AG09319 (cell line): ENCODE measurements at regions not wholly inside any gene's neighbourhood (a gene's known extent, or its start where the extent isn't known, plus 50 kb on each side); places are given as distances from the start of the nearest gene placed in this dataset.

Experiments used
- DNase-seq: peaks from one replicate; pipeline ENCODE4 v3.0.0-alpha.2; 2010; ENCODE audit warnings: low read depth; ENCODE audit errors: extremely low read depth
- TF ChIP-seq, protein P1 (sequence below): IDR thresholded peaks from 2 replicates; pipeline ENCODE4 v1.5.1; 2011; ENCODE audit warnings: low read depth, mild to moderate bottlenecking, inconsistent platforms, low read length, moderate library complexity

DNA sequence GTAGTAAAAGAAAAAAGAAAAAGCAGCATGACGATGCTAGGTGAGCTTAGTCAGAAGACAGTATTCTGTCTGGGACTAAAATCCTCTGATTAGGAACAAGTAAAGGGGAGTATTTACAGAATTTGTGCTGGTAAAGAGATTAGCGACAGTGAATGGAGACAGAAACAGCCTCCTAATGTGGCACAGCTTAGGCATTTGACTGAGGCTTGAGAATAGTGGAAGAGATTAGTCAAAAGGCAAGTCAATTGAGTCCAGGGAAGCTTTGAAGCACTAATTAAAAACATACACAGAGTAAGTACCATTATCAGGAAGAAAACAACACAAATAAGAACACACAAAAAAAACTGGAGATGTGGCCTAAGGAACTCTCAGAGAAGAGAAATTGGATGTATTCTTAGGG is 131.9 kb upstream of the CLEC14A start:
- TF ChIP-seq, protein P1, sequence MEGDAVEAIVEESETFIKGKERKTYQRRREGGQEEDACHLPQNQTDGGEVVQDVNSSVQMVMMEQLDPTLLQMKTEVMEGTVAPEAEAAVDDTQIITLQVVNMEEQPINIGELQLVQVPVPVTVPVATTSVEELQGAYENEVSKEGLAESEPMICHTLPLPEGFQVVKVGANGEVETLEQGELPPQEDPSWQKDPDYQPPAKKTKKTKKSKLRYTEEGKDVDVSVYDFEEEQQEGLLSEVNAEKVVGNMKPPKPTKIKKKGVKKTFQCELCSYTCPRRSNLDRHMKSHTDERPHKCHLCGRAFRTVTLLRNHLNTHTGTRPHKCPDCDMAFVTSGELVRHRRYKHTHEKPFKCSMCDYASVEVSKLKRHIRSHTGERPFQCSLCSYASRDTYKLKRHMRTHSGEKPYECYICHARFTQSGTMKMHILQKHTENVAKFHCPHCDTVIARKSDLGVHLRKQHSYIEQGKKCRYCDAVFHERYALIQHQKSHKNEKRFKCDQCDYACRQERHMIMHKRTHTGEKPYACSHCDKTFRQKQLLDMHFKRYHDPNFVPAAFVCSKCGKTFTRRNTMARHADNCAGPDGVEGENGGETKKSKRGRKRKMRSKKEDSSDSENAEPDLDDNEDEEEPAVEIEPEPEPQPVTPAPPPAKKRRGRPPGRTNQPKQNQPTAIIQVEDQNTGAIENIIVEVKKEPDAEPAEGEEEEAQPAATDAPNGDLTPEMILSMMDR: no peak
- DNase-seq: no peak

- no peak for DNase-seq
- TF ChIP-seq, protein P1: no peak
Measured at GRCh38 chr14:38385836-38386235, 129.9 kb upstream of the CLEC14A start.

DNA sequence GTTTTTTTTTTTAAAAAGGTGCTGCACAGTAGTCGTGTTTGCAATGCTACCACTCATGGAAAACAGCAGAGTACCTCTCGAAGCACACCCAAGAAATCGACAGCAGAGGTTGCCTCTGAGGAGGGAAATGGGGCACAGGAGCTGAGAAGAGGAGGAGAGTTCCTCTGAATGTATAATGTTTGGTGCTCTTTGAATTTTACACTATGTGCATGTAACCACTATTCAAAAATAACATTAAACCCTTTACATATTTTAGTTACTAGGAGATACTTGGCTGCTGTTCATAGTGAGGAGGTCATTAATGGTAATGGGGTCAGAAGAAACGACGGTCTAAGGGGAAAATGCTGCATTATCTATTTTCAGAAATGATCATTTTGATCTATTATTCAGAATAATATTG is 129.4 kb upstream of the CLEC14A start:
- TF ChIP-seq, protein P1: no peak
- DNase-seq: no peak

- TF ChIP-seq, protein P1: no peak
- no peak for DNase-seq
Measured at GRCh38 chr14:38384741-38385140, 128.8 kb upstream of the CLEC14A start.

DNA sequence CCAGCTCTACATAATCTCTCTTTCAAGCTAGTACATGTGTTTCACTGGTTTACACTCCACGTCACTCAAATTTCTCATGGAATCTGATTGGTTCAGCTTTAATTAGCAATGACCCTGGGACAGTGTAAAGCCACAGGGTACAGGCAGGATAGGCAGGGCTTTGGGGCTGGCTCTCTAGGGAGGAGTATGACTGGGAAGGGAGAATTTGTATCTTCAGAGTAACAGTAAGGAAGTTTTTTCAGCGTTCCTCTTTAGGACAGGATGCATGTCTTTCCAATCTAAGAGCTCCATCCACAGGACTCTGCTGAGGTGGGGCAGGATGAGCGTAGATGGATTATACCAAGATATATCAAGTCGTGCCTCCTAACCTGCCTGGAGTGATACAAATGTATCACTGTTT is 112.0 kb upstream of the CLEC14A start:
- no peak for DNase-seq
- TF ChIP-seq, protein P1: no peak

GRCh38 chr14:38366374-38366773 is 110.5 kb upstream of the CLEC14A start:
- TF ChIP-seq, protein P1: no peak
- no peak for DNase-seq

DNA sequence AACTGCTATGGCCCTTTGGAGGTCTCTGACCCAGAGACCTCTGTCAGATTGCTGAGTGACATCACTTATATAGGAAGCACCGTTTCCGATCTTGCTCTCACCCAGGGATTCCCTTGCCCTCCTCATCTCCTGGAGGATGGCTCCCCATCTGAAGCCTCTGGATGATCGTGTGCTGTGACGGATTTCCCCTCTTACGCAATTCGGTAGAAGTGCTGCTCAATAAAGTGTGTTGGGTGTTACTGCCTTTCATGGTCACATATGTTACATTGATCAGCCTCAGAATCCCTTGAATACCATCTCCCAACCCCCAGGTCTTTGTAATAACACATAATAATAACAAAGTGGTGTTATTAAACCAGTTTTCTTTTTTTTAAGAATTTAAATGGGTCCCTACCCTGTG is 107.3 kb upstream of the CLEC14A start:
- TF ChIP-seq, protein P1: no peak
- DNase-seq: no peak
